ENCODE measurements at regions not wholly inside any gene's neighbourhood (a gene's known extent, or its start where the extent isn't known, plus 50 kb on each side); places are given as distances from the start of the nearest gene placed in this dataset.

DNA sequence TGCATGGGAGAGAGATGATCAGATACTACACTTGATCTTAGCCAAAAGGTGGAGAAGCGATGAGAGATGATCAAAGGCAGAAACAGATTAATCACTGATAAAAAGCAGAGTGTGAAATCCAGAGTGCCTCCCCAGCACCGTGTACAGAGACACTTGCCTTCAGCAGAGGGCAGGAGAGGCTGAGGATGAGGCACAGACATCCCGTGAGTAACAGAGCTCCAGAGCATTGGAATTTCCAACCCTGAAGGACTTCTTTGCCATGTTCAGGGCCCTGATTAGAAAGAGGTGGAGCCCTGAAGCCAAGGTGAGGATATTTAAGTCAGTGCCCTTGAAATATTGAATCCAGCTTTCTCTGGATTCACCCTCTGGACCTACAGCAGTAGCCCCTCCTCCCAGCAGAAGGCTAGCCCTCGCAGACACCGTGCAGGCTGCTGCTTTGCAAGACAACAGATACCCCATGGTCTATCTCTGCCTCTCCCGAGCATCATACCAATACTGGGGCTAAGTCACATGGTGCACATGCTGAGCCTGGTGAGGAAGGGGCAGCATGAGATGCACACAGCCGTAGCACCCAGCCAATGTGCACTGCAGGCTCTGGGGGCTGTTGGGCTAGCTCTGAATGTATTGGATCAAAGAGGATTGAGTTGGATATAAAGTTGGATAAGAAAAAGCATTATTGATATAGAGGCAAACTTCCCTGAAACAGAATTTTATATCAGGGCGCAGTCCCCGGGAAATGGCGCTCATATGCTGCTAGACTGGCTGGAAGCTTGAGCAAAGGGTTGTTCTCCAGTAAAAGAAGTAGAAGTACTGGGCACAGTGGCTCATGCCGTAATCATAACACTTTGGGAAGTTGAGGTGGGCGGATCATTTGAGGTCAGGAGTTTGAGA is 200.3 kb upstream of the B3GAT1 start:
- no peaks in the 10 kb centered on the region for H3K27me3 ChIP-seq (ENCODE audit: control insufficient read depth, insufficient read depth, low read length)
- no peaks in the 10 kb centered on the region for H3K36me3 ChIP-seq (ENCODE audit: control insufficient read depth, insufficient read depth, low read length)
- H3K4me3 ChIP-seq (ENCODE audit: low read length) = no peak overlapping the region
- no peak overlapping the region for H3K27ac ChIP-seq (ENCODE audit: low read depth, low read length)
- no peak overlapping the region for H3K9ac ChIP-seq (ENCODE audit: low read length)
- H3K4me1 ChIP-seq (ENCODE audit: control insufficient read depth, insufficient read depth, low read length) = no peaks in the 10 kb centered on the region

GRCh38 chr11:134611537-134611936 is 199.5 kb upstream of the B3GAT1 start:
- Histone ChIP-seq H3K27me3 (ENCODE audit: control insufficient read depth, insufficient read depth, low read length) (no peaks in the 10 kb centered on the region), H3K27ac (ENCODE audit: low read depth, low read length) (no peak overlapping the region), H3K4me3 (ENCODE audit: low read length) (no peak overlapping the region), H3K9ac (ENCODE audit: low read length) (no peak overlapping the region), H3K36me3 (ENCODE audit: control insufficient read depth, insufficient read depth, low read length) (no peaks in the 10 kb centered on the region), H3K4me1 (ENCODE audit: control insufficient read depth, insufficient read depth, low read length) (no peaks in the 10 kb centered on the region)

DNA sequence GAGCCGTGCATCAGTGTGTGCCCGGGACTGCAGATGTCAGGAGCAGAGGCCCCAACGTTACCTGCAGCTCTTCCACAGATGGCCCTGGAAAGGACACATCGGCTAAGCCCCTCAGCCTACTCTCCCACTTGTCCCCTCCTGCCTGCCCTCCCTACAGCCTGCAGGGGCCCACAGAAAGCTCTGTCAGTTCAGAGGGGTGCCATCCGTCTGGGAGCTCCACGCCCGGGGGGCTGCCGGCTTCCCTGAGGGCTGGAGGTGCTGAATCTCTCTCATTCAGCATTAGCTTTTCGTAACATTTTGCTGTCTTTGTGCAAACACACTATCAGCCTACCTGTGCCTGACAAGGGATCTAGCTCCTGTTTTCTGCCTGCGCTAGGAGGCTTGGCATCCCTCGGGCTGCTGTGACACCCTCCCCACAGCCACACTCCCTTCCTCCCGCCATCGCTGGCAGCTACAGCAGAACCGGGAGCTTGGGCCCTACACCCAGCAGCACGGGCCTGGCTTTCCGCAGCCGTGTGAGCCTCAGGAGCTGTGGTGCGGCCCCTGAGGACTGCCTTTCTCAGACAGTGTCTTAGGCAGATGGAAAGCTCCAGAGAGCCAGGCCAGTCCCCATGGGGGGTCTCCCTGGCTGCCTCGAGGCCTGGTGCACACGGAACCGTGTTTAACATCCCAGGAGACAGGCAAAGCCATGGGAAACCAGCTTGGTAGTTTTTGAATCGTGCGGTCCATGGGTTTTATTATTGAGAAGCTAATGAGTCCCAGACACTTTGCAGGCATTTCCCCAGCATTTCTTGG is 198.3 kb upstream of the B3GAT1 start:
- no peaks in the 10 kb centered on the region for H3K4me1 ChIP-seq (ENCODE audit: control insufficient read depth, insufficient read depth, low read length)
- no peaks in the 10 kb centered on the region for H3K27me3 ChIP-seq (ENCODE audit: control insufficient read depth, insufficient read depth, low read length)
- H3K4me3 ChIP-seq (ENCODE audit: low read length) = no peak overlapping the region
- no peak overlapping the region for H3K27ac ChIP-seq (ENCODE audit: low read depth, low read length)
- H3K36me3 ChIP-seq (ENCODE audit: control insufficient read depth, insufficient read depth, low read length) = no peaks in the 10 kb centered on the region
- no peak overlapping the region for H3K9ac ChIP-seq (ENCODE audit: low read length)

DNA sequence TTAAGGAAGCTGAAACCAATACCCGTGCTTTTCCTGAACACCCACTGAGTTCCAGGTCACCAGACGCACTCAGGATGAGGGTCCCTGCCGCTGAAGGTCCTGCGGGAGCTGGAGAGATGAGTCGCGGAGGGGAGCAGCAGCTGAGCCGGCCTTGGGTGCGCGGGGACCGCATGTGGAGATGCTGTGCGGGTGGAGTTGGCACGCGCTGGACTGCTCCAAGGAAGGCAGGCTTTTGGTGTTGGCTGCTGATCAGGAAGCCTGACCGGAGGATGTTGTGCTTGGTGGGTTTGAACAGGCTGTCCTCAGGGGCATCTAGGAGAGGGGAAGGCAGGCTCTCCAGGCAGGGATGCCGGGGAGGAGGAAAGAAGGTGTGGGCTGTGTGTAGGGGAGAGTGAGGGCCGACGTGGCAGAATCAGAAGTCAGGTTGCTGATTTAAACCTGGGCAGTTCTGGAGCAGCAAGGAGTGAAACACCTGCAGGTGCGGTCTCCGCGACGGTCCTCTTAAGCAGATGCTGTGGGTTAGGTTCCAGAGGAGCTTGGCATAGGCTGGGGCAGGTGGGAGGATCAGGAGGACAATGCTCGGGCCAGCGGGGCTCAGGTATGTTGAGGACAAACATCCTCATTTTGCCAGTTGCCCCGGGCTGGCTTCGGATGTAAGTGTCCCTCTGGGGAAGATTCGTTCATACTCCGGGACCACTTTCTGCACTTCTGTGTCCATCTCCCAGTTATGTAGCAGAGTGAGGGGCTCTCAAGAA is 197.5 kb upstream of the B3GAT1 start:
- Histone ChIP-seq H3K36me3 (ENCODE audit: control insufficient read depth, insufficient read depth, low read length) (no peaks in the 10 kb centered on the region), H3K9ac (ENCODE audit: low read length) (no peak overlapping the region), H3K27ac (ENCODE audit: low read depth, low read length) (no peak overlapping the region), H3K4me1 (ENCODE audit: control insufficient read depth, insufficient read depth, low read length) (no peaks in the 10 kb centered on the region), H3K4me3 (ENCODE audit: low read length) (no peak overlapping the region), H3K27me3 (ENCODE audit: control insufficient read depth, insufficient read depth, low read length) (no peaks in the 10 kb centered on the region)

DNA sequence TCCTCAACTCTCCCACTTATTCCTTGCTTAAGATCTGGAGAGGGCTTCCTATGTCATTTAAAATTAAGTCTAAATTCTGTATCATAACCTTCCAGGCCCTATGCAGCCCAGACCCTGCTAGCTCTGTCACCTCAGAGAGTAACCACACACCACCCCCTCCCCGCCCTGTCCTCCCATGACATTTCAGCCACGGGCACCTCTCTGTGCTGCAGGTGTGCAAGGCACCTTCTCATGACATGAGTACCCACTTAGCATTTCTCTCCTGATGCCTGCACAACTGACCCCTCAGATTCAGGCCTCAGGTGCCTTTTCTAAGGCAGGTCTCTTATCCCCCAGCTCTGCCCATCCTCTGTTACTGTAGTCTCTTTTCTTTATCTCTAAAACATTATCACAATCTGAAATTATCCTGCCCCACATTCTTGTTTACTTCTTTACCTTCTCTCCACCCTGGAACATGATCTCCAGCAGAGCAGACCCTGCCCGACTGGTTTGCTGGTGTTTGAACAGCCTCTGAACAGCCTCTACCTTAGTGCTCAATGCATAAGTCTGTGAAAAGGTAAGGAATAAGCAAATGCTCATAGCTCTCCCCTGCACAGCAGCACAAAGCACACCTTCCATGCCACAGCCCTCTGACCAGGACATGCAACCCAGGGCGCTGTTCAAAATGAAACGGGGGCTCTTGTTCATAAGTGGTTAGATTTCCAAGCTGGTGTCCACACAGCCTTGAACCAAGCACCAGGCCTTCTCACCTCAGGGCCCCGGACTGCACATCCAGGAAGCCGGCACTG is 196.1 kb upstream of the B3GAT1 start:
- H3K27me3 ChIP-seq (ENCODE audit: control insufficient read depth, insufficient read depth, low read length) = no peaks in the 10 kb centered on the region
- no peak overlapping the region for H3K4me3 ChIP-seq (ENCODE audit: low read length)
- no peaks in the 10 kb centered on the region for H3K36me3 ChIP-seq (ENCODE audit: control insufficient read depth, insufficient read depth, low read length)
- H3K4me1 ChIP-seq (ENCODE audit: control insufficient read depth, insufficient read depth, low read length) = no peaks in the 10 kb centered on the region
- no peak overlapping the region for H3K27ac ChIP-seq (ENCODE audit: low read depth, low read length)
- no peak overlapping the region for H3K9ac ChIP-seq (ENCODE audit: low read length)

DNA sequence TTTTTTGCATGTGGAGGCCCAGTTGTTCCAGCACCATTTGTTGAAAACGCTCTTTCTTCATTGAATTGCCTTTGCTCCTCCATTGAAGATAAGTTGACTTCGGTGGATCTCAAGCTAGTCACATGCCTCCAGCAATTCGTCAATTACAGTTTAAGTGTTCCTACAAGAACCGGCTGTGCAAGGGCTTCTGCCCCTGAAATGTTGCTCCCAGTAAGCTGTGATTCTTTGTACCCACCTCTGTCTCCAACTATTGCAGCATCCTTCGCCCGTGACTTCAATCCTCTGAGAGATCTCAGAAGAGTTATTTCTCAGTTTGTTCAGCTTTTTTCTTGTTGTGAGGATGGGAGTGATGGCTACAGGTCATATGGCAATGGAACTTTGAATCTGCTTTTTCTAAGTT is 194.2 kb upstream of the B3GAT1 start:
- no peaks in the 10 kb centered on the region for H3K4me1 ChIP-seq (ENCODE audit: control insufficient read depth, insufficient read depth, low read length)
- H3K4me3 ChIP-seq (ENCODE audit: low read length) = no peak overlapping the region
- H3K9ac ChIP-seq (ENCODE audit: low read length) = no peak overlapping the region
- H3K27me3 ChIP-seq (ENCODE audit: control insufficient read depth, insufficient read depth, low read length) = no peaks in the 10 kb centered on the region
- no peak overlapping the region for H3K27ac ChIP-seq (ENCODE audit: low read depth, low read length)
- H3K36me3 ChIP-seq (ENCODE audit: control insufficient read depth, insufficient read depth, low read length) = no peaks in the 10 kb centered on the region

DNA sequence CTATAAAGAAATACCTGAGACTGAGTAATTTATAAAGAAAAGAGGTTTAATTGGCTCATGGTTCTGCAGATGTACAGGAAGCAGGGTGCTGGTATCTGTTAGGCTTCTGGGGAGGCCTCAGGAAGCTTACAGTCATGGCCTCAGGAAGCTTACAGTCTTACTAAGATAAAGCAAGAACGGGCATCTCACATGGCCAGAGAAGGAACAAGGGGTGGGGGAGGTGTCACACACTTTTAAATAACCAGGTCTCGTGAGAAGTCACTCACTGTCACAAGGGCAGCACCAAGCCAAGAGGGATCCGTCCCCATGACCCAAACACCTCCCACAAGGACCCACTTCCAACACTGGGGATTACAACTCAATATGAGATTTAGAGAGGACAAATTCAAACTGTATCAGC is 192.8 kb upstream of the B3GAT1 start:
- Histone ChIP-seq H3K27me3 (ENCODE audit: control insufficient read depth, insufficient read depth, low read length) (no peaks in the 10 kb centered on the region), H3K9ac (ENCODE audit: low read length) (no peak overlapping the region), H3K27ac (ENCODE audit: low read depth, low read length) (no peak overlapping the region), H3K4me1 (ENCODE audit: control insufficient read depth, insufficient read depth, low read length) (no peaks in the 10 kb centered on the region), H3K36me3 (ENCODE audit: control insufficient read depth, insufficient read depth, low read length) (no peaks in the 10 kb centered on the region), H3K4me3 (ENCODE audit: low read length) (no peak overlapping the region)

DNA sequence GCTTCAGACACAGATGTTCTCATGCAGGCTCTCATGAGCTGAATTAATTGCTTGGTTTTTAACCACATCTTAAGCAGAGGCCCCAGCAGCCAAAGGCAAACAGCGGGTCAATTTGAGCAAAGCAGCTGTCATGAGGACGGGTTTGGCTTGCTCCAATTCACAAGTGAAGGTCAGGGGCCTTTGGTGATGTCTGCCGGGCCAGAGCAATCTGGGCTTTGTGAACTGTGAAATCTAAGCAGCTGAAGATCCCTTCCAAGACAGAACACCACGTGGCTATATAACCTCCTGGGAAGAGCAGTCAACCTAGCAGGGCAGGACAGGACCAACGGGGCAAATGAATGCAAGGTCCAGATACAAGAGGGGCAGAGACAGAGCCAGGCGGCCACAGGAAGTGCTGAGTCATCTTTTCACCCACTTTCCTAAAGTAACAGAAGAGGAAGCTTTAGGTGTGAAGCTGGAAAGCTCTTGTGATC is 187.3 kb upstream of the B3GAT1 start:
- Histone ChIP-seq H3K27me3 (ENCODE audit: control insufficient read depth, insufficient read depth, low read length) (no peaks in the 10 kb centered on the region), H3K4me3 (ENCODE audit: low read length) (no peak overlapping the region), H3K27ac (ENCODE audit: low read depth, low read length) (no peak overlapping the region), H3K4me1 (ENCODE audit: control insufficient read depth, insufficient read depth, low read length) (no peaks in the 10 kb centered on the region), H3K36me3 (ENCODE audit: control insufficient read depth, insufficient read depth, low read length) (no peaks in the 10 kb centered on the region), H3K9ac (ENCODE audit: low read length) (no peak overlapping the region)

GRCh38 chr11:134598368-134598767 is 186.3 kb upstream of the B3GAT1 start:
- no peak overlapping the region for H3K4me3 ChIP-seq (ENCODE audit: low read length)
- H3K4me1 ChIP-seq (ENCODE audit: control insufficient read depth, insufficient read depth, low read length) = no peaks in the 10 kb centered on the region
- no peak overlapping the region for H3K9ac ChIP-seq (ENCODE audit: low read length)
- H3K36me3 ChIP-seq (ENCODE audit: control insufficient read depth, insufficient read depth, low read length) = no peaks in the 10 kb centered on the region
- no peak overlapping the region for H3K27ac ChIP-seq (ENCODE audit: low read depth, low read length)
- H3K27me3 ChIP-seq (ENCODE audit: control insufficient read depth, insufficient read depth, low read length) = no peaks in the 10 kb centered on the region

- Histone ChIP-seq H3K4me1 (ENCODE audit: control insufficient read depth, insufficient read depth, low read length) (no peaks in the 10 kb centered on the region), H3K27ac (ENCODE audit: low read depth, low read length) (no peak overlapping the region), H3K27me3 (ENCODE audit: control insufficient read depth, insufficient read depth, low read length) (no peaks in the 10 kb centered on the region), H3K4me3 (ENCODE audit: low read length) (no peak overlapping the region), H3K9ac (ENCODE audit: low read length) (no peak overlapping the region), H3K36me3 (ENCODE audit: control insufficient read depth, insufficient read depth, low read length) (no peaks in the 10 kb centered on the region)
These were observed 185.4 kb upstream of the B3GAT1 start for GRCh38 chr11:134597452-134597851.

DNA sequence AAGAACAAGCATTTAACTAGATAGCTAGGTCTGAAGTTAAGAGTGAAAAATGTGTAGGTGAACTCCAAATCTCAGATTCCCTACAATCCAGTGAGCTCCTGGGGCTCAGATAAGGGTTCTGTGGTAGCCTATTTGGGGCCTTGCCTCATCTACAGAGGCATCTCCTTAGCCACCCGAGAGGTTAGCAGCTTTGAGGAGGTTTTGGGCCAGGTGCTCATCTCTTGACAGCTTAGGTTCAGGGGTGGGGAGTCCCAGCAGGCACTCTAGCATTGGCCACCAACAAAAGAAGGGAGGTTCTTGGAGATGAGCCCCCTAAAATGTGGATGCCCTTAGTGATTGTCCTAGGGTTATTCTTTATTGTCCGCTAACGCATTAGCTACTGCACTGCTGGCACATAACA is 184.4 kb upstream of the B3GAT1 start:
- no peak overlapping the region for H3K27ac ChIP-seq (ENCODE audit: low read depth, low read length)
- no peaks in the 10 kb centered on the region for H3K36me3 ChIP-seq (ENCODE audit: control insufficient read depth, insufficient read depth, low read length)
- no peak overlapping the region for H3K9ac ChIP-seq (ENCODE audit: low read length)
- H3K4me3 ChIP-seq (ENCODE audit: low read length) = no peak overlapping the region
- H3K27me3 ChIP-seq (ENCODE audit: control insufficient read depth, insufficient read depth, low read length) = no peaks in the 10 kb centered on the region
- H3K4me1 ChIP-seq (ENCODE audit: control insufficient read depth, insufficient read depth, low read length) = no peaks in the 10 kb centered on the region
